ENCODE measurements at regions not wholly inside any gene's neighbourhood (a gene's known extent, or its start where the extent isn't known, plus 50 kb on each side); places are given as distances from the start of the nearest gene placed in this dataset.
"Not testable (repeated sequence)": the region's sequence is repeated elsewhere in the genome, so short reads cannot be mapped to it uniquely, and the experiment has no call there.

- CTCF ChIA-PET = no interaction called here
- TF ChIP-seq CTCF (conservative IDR thresholded peaks at IDR 0.05; ENCODE audit: low read depth) = no peak
- no peak overlapping the region for H3K27ac ChIP-seq
- no peak for DNase-seq (ENCODE audit: low spot score)
- POLR2A ChIA-PET (ENCODE audit: low non-redundant PET) = no interaction called here
Measured at GRCh38 chr9:88268886-88269285, 119.4 kb upstream of the SPIN1 start.

GRCh38 chr9:88267283-88267682, 121.0 kb upstream of the SPIN1 start:
- POLR2A ChIA-PET (ENCODE audit: low non-redundant PET) = no interaction called here
- CTCF ChIA-PET = no interaction called here

GRCh38 chr9:88266416-88266815, 121.8 kb upstream of the SPIN1 start:
- ChIA-PET POLR2A (ENCODE audit: low non-redundant PET) (no interaction called here), CTCF (no interaction called here)
- peak; percentile 28 for DNase-seq (ENCODE audit: low spot score)
- H3K27ac ChIP-seq = no peak overlapping the region; the same call in 1 of the 2 replicates
- no peak for TF ChIP-seq CTCF (conservative IDR thresholded peaks at IDR 0.05; ENCODE audit: low read depth)

More at GRCh38 chr9:88267283-88267682, 121.0 kb upstream of the SPIN1 start:
- no peak for DNase-seq (ENCODE audit: low spot score)
- TF ChIP-seq CTCF (conservative IDR thresholded peaks at IDR 0.05; ENCODE audit: low read depth) = no peak
- H3K27ac ChIP-seq = no peak overlapping the region

GRCh38 chr9:88259001-88259400, 120.7 kb upstream of the SPATA31C2 start:
- ChIA-PET POLR2A (ENCODE audit: low non-redundant PET) (no interaction called here), CTCF (interaction anchor here (1.0 kb wide), 1 partner anchor 10 kb away, joined by 4 read pairs; no protein-coding TSS in a partner anchor)
- H3K27ac ChIP-seq = no peak overlapping the region
- TF ChIP-seq CTCF (conservative IDR thresholded peaks at IDR 0.05; ENCODE audit: low read depth) = no peak
- no peak for DNase-seq (ENCODE audit: low spot score)

- ChIA-PET POLR2A (ENCODE audit: low non-redundant PET) (no interaction called here), CTCF (interaction anchor here (1.0 kb wide), 1 partner anchor 11 kb away, joined by 4 read pairs; no protein-coding TSS in a partner anchor)
- H3K27ac ChIP-seq = no peak overlapping the region
Measured at GRCh38 chr9:88258601-88259000, 120.3 kb upstream of the SPATA31C2 start.

GRCh38 chr9:88258024-88258423, 119.7 kb upstream of the SPATA31C2 start:
- POLR2A ChIA-PET (ENCODE audit: low non-redundant PET) = no interaction called here
- DNase-seq (ENCODE audit: low spot score) = no peak
- H3K27ac ChIP-seq = no peak overlapping the region
- CTCF ChIA-PET = no interaction called here
- no peak for TF ChIP-seq CTCF (conservative IDR thresholded peaks at IDR 0.05; ENCODE audit: low read depth)

More at GRCh38 chr9:88258601-88259000, 120.3 kb upstream of the SPATA31C2 start:
- no peak for DNase-seq (ENCODE audit: low spot score)
- no peak for TF ChIP-seq CTCF (conservative IDR thresholded peaks at IDR 0.05; ENCODE audit: low read depth)

- CTCF ChIA-PET = no interaction called here
- POLR2A ChIA-PET (ENCODE audit: low non-redundant PET) = no interaction called here
- no peak for TF ChIP-seq CTCF (conservative IDR thresholded peaks at IDR 0.05; ENCODE audit: low read depth)
- H3K27ac ChIP-seq = no peak overlapping the region
- DNase-seq (ENCODE audit: low spot score) = no peak
Measured at GRCh38 chr9:88256216-88256615, 117.9 kb upstream of the SPATA31C2 start.

GRCh38 chr9:88255806-88256205, 117.5 kb upstream of the SPATA31C2 start:
- POLR2A ChIA-PET (ENCODE audit: low non-redundant PET); CTCF ChIA-PET; DNase-seq (ENCODE audit: low spot score); H3K27ac ChIP-seq: not testable (repeated sequence)

Measured in RWPE1 (cell line).